H1 (cell line): ENCODE measurements at regions not wholly inside any gene's neighbourhood (a gene's known extent, or its start where the extent isn't known, plus 50 kb on each side); places are given as distances from the start of the nearest gene placed in this dataset.

Experiments
- CTCF ChIA-PET: fragments of 300-600 bp; sonication (Branson Sonifier 250); formaldehyde crosslinking; loops from one replicate; lab custom pipeline; 2021; ENCODE audit not compliant: partially characterized antibody; lab: Charles Lee
- POLR2A ChIA-PET: fragments of 300-600 bp; sonication (Branson Sonifier 250); formaldehyde crosslinking; loops from one replicate; lab custom pipeline; 2021; ENCODE audit warnings: inconsistent platforms; ENCODE audit not compliant: partially characterized antibody; lab: Charles Lee
- DNase-seq, 2 experiments: peaks; one replicate each; pipeline versions ENCODE4 v3.0.0 to v3.0.0-alpha.2; 2010 to 2022; ENCODE audit warnings: low spot score in 2 of 2, low read depth in 1 of 2, mixed read lengths in 1 of 2
- FAIRE-seq: peaks from 2 replicates; lab custom pipeline; 2011; peaks lifted over from hg19 to GRCh38; lab: Jason Lieb, UNC
- H2AFZ ChIP-seq: 2 replicates; pipeline ENCODE4 v1.8.1; 2012; ENCODE audit warnings: low read length, inconsistent platforms
- H2AK5ac ChIP-seq: 2 replicates; pipeline ENCODE4 v1.6.1; 2013; ENCODE audit warnings: low read depth, low read length
- H2BK120ac ChIP-seq: replicated peaks from 2 replicates; pipeline ENCODE3; 2013; ENCODE audit warnings: low read depth, low read length, inconsistent platforms
- H2BK12ac ChIP-seq: 2 replicates; pipeline ENCODE4 v1.6.1; 2013; ENCODE audit warnings: low read depth, low read length
- H2BK15ac ChIP-seq: 2 replicates; pipeline ENCODE4 v1.6.1; 2013; ENCODE audit warnings: low read length
- H2BK20ac ChIP-seq: 2 replicates; pipeline ENCODE4 v1.6.1; 2013; ENCODE audit warnings: low read length
- H2BK5ac ChIP-seq: 2 replicates; pipeline ENCODE4 v1.6.1; 2013; ENCODE audit warnings: low read depth, low read length
- H3K14ac ChIP-seq: 2 replicates; pipeline ENCODE4 v1.6.1; 2013; ENCODE audit warnings: inconsistent platforms; ENCODE audit not compliant: insufficient read length
- H3K18ac ChIP-seq: 2 replicates; pipeline ENCODE4 v1.6.1; 2013; ENCODE audit warnings: low read length; ENCODE audit errors: extremely low read depth
- H3K23ac ChIP-seq: 2 replicates; pipeline ENCODE4 v1.6.1; 2013; ENCODE audit warnings: inconsistent platforms; ENCODE audit not compliant: insufficient read length
- H3K23me2 ChIP-seq: 2 replicates; pipeline ENCODE4 v1.6.1; 2013; ENCODE audit warnings: low read depth, low read length
- H3K27ac ChIP-seq: 2 replicates; pipeline ENCODE4 v1.6.1; 2011; ENCODE audit warnings: low read depth, low read length, inconsistent platforms
- H3K27me3 ChIP-seq, 4 experiments: replicated peaks in 1 of 4; 1 replicate in 1 of 4; 2 replicates in 3 of 4; pipeline versions ENCODE4 v1.6.1 to v1.8.1; 2011 to 2013; ENCODE audit warnings: low read length in 3 of 4, mild to moderate bottlenecking in 3 of 4, inconsistent platforms in 2 of 4, mixed read lengths in 2 of 4, moderate library complexity in 1 of 4; ENCODE audit not compliant: control insufficient read depth in 3 of 4, insufficient read depth in 3 of 4; ENCODE audit errors: extremely low read depth in 1 of 4
- H3K36me3 ChIP-seq, 4 experiments: 2 replicates each; pipeline versions ENCODE4 v1.6.1 to v1.8.1; 2011 to 2013; ENCODE audit warnings: mild to moderate bottlenecking in 4 of 4, low read length in 3 of 4, moderate library complexity in 2 of 4, control low read depth in 1 of 4, inconsistent platforms in 1 of 4; ENCODE audit not compliant: insufficient read depth in 4 of 4, control insufficient read depth in 2 of 4
- H3K4ac ChIP-seq: replicated peaks from 2 replicates; pipeline ENCODE3; 2013; ENCODE audit warnings: low read length, low read depth, mixed read lengths, inconsistent platforms; ENCODE audit not compliant: insufficient read length
- H3K4me1 ChIP-seq, 4 experiments: replicated peaks in 1 of 4; 1 replicate in 1 of 4; 2 replicates in 3 of 4; pipeline versions ENCODE4 v1.6.1 to v1.8.1; 2011 to 2013; ENCODE audit warnings: low read length in 3 of 4, inconsistent platforms in 2 of 4, mixed read lengths in 1 of 4; ENCODE audit not compliant: insufficient read depth in 4 of 4, control insufficient read depth in 3 of 4
- H3K4me2 ChIP-seq, 2 experiments: 2 replicates each; pipeline versions ENCODE4 v1.6.1 to v1.8.1; 2011 to 2013; ENCODE audit warnings: low read depth in 2 of 2, low read length in 2 of 2, control low read depth in 1 of 2, inconsistent platforms in 1 of 2, mild to moderate bottlenecking in 1 of 2; ENCODE audit not compliant: insufficient read depth in 1 of 2
- H3K4me3 ChIP-seq, 4 experiments: fragments of 200-600, 300-600 bp in 1 of 4; sonication (generic), shearing (Covaris generic), sonication (Bioruptor Twin) in 1 of 4; 2 replicates each; pipeline versions ENCODE4 v1.5.1 to v1.8.1; 2011 to 2016; ENCODE audit warnings: low read length in 4 of 4, low read depth in 3 of 4, control low read depth in 2 of 4, inconsistent platforms in 2 of 4, mild to moderate bottlenecking in 2 of 4, mixed read lengths in 1 of 4, moderate library complexity in 1 of 4; ENCODE audit not compliant: insufficient read depth in 2 of 4; ENCODE audit errors: extremely low read depth in 1 of 4
- H3K56ac ChIP-seq: replicated peaks from 2 replicates; pipeline ENCODE3; 2013; ENCODE audit warnings: low read depth, mild to moderate bottlenecking, mixed read lengths, low read length, inconsistent platforms; ENCODE audit not compliant: insufficient read length
- H3K79me1 ChIP-seq: 2 replicates; pipeline ENCODE4 v1.6.1; 2013; ENCODE audit warnings: low read depth, low read length, control low read depth
- H3K79me2 ChIP-seq, 2 experiments: 2 replicates each; pipeline versions ENCODE4 v1.6.1 to v1.8.1; 2012 to 2013; ENCODE audit warnings: low read length in 2 of 2, mild to moderate bottlenecking in 2 of 2, inconsistent platforms in 1 of 2; ENCODE audit not compliant: insufficient read depth in 2 of 2, control insufficient read depth in 1 of 2
- H3K9ac ChIP-seq, 4 experiments: replicated peaks in 1 of 4; 1 replicate in 1 of 4; 2 replicates in 3 of 4; pipeline versions ENCODE4 v1.6.1 to v1.8.1; 2011 to 2013; ENCODE audit warnings: low read depth in 3 of 4, low read length in 3 of 4, control low read depth in 2 of 4, mild to moderate bottlenecking in 2 of 4, moderate library complexity in 2 of 4, inconsistent platforms in 1 of 4; ENCODE audit errors: extremely low read depth in 1 of 4
- H3K9me3 ChIP-seq, 2 experiments: 2 replicates each; pipeline versions ENCODE4 v1.6.1 to v1.8.1; 2012 to 2013; ENCODE audit warnings: mild to moderate bottlenecking in 2 of 2, moderate library complexity in 2 of 2, control low read depth in 1 of 2, inconsistent platforms in 1 of 2, low read depth in 1 of 2, low read length in 1 of 2, mixed read lengths in 1 of 2; ENCODE audit not compliant: insufficient read depth in 2 of 2
- H4K20me1 ChIP-seq, 2 experiments: replicated peaks in 1 of 2; 2 replicates each; pipeline versions ENCODE3 to v1.8.1; 2011 to 2013; ENCODE audit warnings: inconsistent platforms in 2 of 2, low read length in 2 of 2, mild to moderate bottlenecking in 1 of 2; ENCODE audit not compliant: insufficient read depth in 2 of 2, control insufficient read depth in 1 of 2
- H4K5ac ChIP-seq: 2 replicates; pipeline ENCODE4 v1.6.1; 2013; ENCODE audit warnings: low read length, low read depth, mixed read lengths, inconsistent platforms; ENCODE audit not compliant: insufficient read length
- H4K8ac ChIP-seq: 2 replicates; pipeline ENCODE4 v1.8.0; 2013; ENCODE audit warnings: mild to moderate bottlenecking, moderate library complexity, low read length, inconsistent platforms; ENCODE audit not compliant: insufficient read depth; ENCODE audit errors: extremely low read depth
- H4K91ac ChIP-seq: replicated peaks from 2 replicates; pipeline ENCODE3; 2013; ENCODE audit warnings: low read length, mixed read lengths, inconsistent platforms; ENCODE audit not compliant: insufficient read length
- BACH1 ChIP-seq: IDR thresholded peaks from 2 replicates; pipeline ENCODE4 v1.6.1; 2012; ENCODE audit warnings: low read length, improper control_type of control experiment
- BRCA1 ChIP-seq: IDR thresholded peaks from 2 replicates; pipeline ENCODE4 v1.6.1; 2012; ENCODE audit warnings: low read depth, low read length, improper control_type of control experiment
- CTBP2 ChIP-seq: IDR thresholded peaks from 2 replicates; pipeline ENCODE4 v1.7.0; 2011; ENCODE audit warnings: borderline replicate concordance, mild to moderate bottlenecking, moderate library complexity, mixed read lengths, low read length; ENCODE audit not compliant: insufficient read depth, insufficient read length
- EGR1 ChIP-seq: IDR thresholded peaks from 2 replicates; pipeline ENCODE4 v1.6.1; 2011; ENCODE audit warnings: low read depth, low read length, borderline replicate concordance
- HDAC6 ChIP-seq: IDR thresholded peaks from one replicate; pipeline ENCODE4 v1.7.1; 2012; ENCODE audit warnings: low read depth, mild to moderate bottlenecking, inconsistent platforms, low read length, moderate library complexity
- JUND ChIP-seq: IDR thresholded peaks from 2 replicates; pipeline ENCODE4 v1.6.1; 2011; ENCODE audit warnings: mild to moderate bottlenecking, improper control_type of control experiment, low read length
- TBP ChIP-seq: IDR thresholded peaks from 2 replicates; pipeline ENCODE4 v1.6.1; 2011; ENCODE audit warnings: low read depth, low read length, improper control_type of control experiment
- TEAD4 ChIP-seq: IDR thresholded peaks from 2 replicates; pipeline ENCODE4 v1.6.1; 2012; ENCODE audit warnings: low read depth, low read length, inconsistent platforms, mixed read lengths
- WGBS, 2 experiments: shearing (Covaris generic) in 1 of 2; methylation state at CpG; one replicate each; pipeline versions ENCODE4 v1.1.6 to v1.1.7; 2013 to 2015; ENCODE audit warnings: low lambda C conversion rate in 2 of 2, mixed read lengths in 2 of 2, inconsistent platforms in 1 of 2, low coverage in 1 of 2, missing lambda C conversion rate in 1 of 2; ENCODE audit not compliant: insufficient replicate concordance in 2 of 2, insufficient coverage in 1 of 2, insufficient read length in 1 of 2; ENCODE audit errors: extremely low coverage in 1 of 2, missing lambda C conversion rate in 1 of 2; 5-methylcytosine and 5-hydroxymethylcytosine counted together

- no peak overlapping the region for H4K91ac ChIP-seq
- H2AFZ ChIP-seq = 0 out of 2 replicates have a peak overlapping the region, but pooled peaks have one; percentile 25
- POLR2A ChIA-PET = interaction anchor here (1.3 kb wide), 1 partner anchor 120 kb away, joined by 3 read pairs; no protein-coding TSS in a partner anchor
- H2BK120ac ChIP-seq = no peak overlapping the region
- no peak overlapping the region for H3K14ac ChIP-seq
- H3K9me3 ChIP-seq = no peaks in the 10 kb centered on the region
- no peak overlapping the region for H3K4ac ChIP-seq
- no peak overlapping the region for H2BK15ac ChIP-seq
- H3K4me3 ChIP-seq = no peak overlapping the region
- no peaks in the 10 kb centered on the region for H3K79me1 ChIP-seq
- CTCF ChIA-PET = interaction anchor here (0.9 to 1.5 kb wide), 4 partner anchors 9 to 140 kb away, joined by 3 to 5 read pairs (median 4); no protein-coding TSS in a partner anchor
- no peak overlapping the region for H2BK20ac ChIP-seq
- H2AK5ac ChIP-seq = no peak overlapping the region
- H3K23me2 ChIP-seq = no peaks in the 10 kb centered on the region
- H2BK5ac ChIP-seq = 0 out of 2 replicates have a peak overlapping the region, but pooled peaks have one; percentile 3
- H3K27ac ChIP-seq = no peak overlapping the region
- no peak overlapping the region for H3K4me2 ChIP-seq
- no peak overlapping the region for H3K9ac ChIP-seq
- H3K23ac ChIP-seq = no peak overlapping the region
- H4K20me1 ChIP-seq = no peaks in the 10 kb centered on the region
- H3K36me3 ChIP-seq = no peaks in the 10 kb centered on the region
- DNase-seq = no peak
- no peak for TF ChIP-seq TBP
- TF ChIP-seq JUND = no peak
- TF ChIP-seq BACH1 = no peak
- no peak for TF ChIP-seq HDAC6
- TF ChIP-seq TEAD4 = no peak
- no peak for TF ChIP-seq EGR1
- no peak for TF ChIP-seq CTBP2
- TF ChIP-seq BRCA1 = no peak
- no peaks in the 10 kb centered on the region; a peak in 1 of 7 replicates for H3K4me1 ChIP-seq
- no peak overlapping the region for H3K18ac ChIP-seq
- H3K79me2 ChIP-seq = no peaks in the 10 kb centered on the region
- no peaks in the 10 kb centered on the region for H3K27me3 ChIP-seq
- no peak overlapping the region for H2BK12ac ChIP-seq
- no peak for FAIRE-seq
- H4K5ac ChIP-seq = no peak overlapping the region
- H3K56ac ChIP-seq = no peak overlapping the region
- no peak overlapping the region for H4K8ac ChIP-seq
- 88% methylated on average over 2 of the region's 2 CpGs; no CpG with 5 or more reads in 1 of the 2 experiments for WGBS, 2 experiments
Measured at GRCh38 chr4:133270021-133270570, 121.0 kb downstream of the PCDH10 start.
